H1 (cell line): ENCODE measurements at regions not wholly inside any gene's neighbourhood (a gene's known extent, or its start where the extent isn't known, plus 50 kb on each side); places are given as distances from the start of the nearest gene placed in this dataset.

Source experiments
- CTCF ChIA-PET: fragments of 300-600 bp; sonication (Branson Sonifier 250); formaldehyde crosslinking; loops from one replicate; lab custom pipeline; 2021; ENCODE audit not compliant: partially characterized antibody; lab: Charles Lee
- POLR2A ChIA-PET: fragments of 300-600 bp; sonication (Branson Sonifier 250); formaldehyde crosslinking; loops from one replicate; lab custom pipeline; 2021; ENCODE audit warnings: inconsistent platforms; ENCODE audit not compliant: partially characterized antibody; lab: Charles Lee
- DNase-seq, 2 experiments: peaks; one replicate each; pipeline versions ENCODE4 v3.0.0 to v3.0.0-alpha.2; 2010 to 2022; ENCODE audit warnings: low spot score in 2 of 2, low read depth in 1 of 2, mixed read lengths in 1 of 2
- FAIRE-seq: peaks from 2 replicates; lab custom pipeline; 2011; peaks lifted over from hg19 to GRCh38; lab: Jason Lieb, UNC
- H2AFZ ChIP-seq: 2 replicates; pipeline ENCODE4 v1.8.1; 2012; ENCODE audit warnings: low read length, inconsistent platforms
- H2AK5ac ChIP-seq: 2 replicates; pipeline ENCODE4 v1.6.1; 2013; ENCODE audit warnings: low read depth, low read length
- H2BK120ac ChIP-seq: replicated peaks from 2 replicates; pipeline ENCODE3; 2013; ENCODE audit warnings: low read depth, low read length, inconsistent platforms
- H2BK12ac ChIP-seq: 2 replicates; pipeline ENCODE4 v1.6.1; 2013; ENCODE audit warnings: low read depth, low read length
- H2BK15ac ChIP-seq: 2 replicates; pipeline ENCODE4 v1.6.1; 2013; ENCODE audit warnings: low read length
- H2BK20ac ChIP-seq: 2 replicates; pipeline ENCODE4 v1.6.1; 2013; ENCODE audit warnings: low read length
- H2BK5ac ChIP-seq: 2 replicates; pipeline ENCODE4 v1.6.1; 2013; ENCODE audit warnings: low read depth, low read length
- H3K14ac ChIP-seq: 2 replicates; pipeline ENCODE4 v1.6.1; 2013; ENCODE audit warnings: inconsistent platforms; ENCODE audit not compliant: insufficient read length
- H3K18ac ChIP-seq: 2 replicates; pipeline ENCODE4 v1.6.1; 2013; ENCODE audit warnings: low read length; ENCODE audit errors: extremely low read depth
- H3K23ac ChIP-seq: 2 replicates; pipeline ENCODE4 v1.6.1; 2013; ENCODE audit warnings: inconsistent platforms; ENCODE audit not compliant: insufficient read length
- H3K23me2 ChIP-seq: 2 replicates; pipeline ENCODE4 v1.6.1; 2013; ENCODE audit warnings: low read depth, low read length
- H3K27ac ChIP-seq: 2 replicates; pipeline ENCODE4 v1.6.1; 2011; ENCODE audit warnings: low read depth, low read length, inconsistent platforms
- H3K27me3 ChIP-seq, 4 experiments: replicated peaks in 1 of 4; 1 replicate in 1 of 4; 2 replicates in 3 of 4; pipeline versions ENCODE4 v1.6.1 to v1.8.1; 2011 to 2013; ENCODE audit warnings: low read length in 3 of 4, mild to moderate bottlenecking in 3 of 4, inconsistent platforms in 2 of 4, mixed read lengths in 2 of 4, moderate library complexity in 1 of 4; ENCODE audit not compliant: control insufficient read depth in 3 of 4, insufficient read depth in 3 of 4; ENCODE audit errors: extremely low read depth in 1 of 4
- H3K36me3 ChIP-seq, 4 experiments: 2 replicates each; pipeline versions ENCODE4 v1.6.1 to v1.8.1; 2011 to 2013; ENCODE audit warnings: mild to moderate bottlenecking in 4 of 4, low read length in 3 of 4, moderate library complexity in 2 of 4, control low read depth in 1 of 4, inconsistent platforms in 1 of 4; ENCODE audit not compliant: insufficient read depth in 4 of 4, control insufficient read depth in 2 of 4
- H3K4ac ChIP-seq: replicated peaks from 2 replicates; pipeline ENCODE3; 2013; ENCODE audit warnings: low read length, low read depth, mixed read lengths, inconsistent platforms; ENCODE audit not compliant: insufficient read length
- H3K4me1 ChIP-seq, 4 experiments: replicated peaks in 1 of 4; 1 replicate in 1 of 4; 2 replicates in 3 of 4; pipeline versions ENCODE4 v1.6.1 to v1.8.1; 2011 to 2013; ENCODE audit warnings: low read length in 3 of 4, inconsistent platforms in 2 of 4, mixed read lengths in 1 of 4; ENCODE audit not compliant: insufficient read depth in 4 of 4, control insufficient read depth in 3 of 4
- H3K4me2 ChIP-seq, 2 experiments: 2 replicates each; pipeline versions ENCODE4 v1.6.1 to v1.8.1; 2011 to 2013; ENCODE audit warnings: low read depth in 2 of 2, low read length in 2 of 2, control low read depth in 1 of 2, inconsistent platforms in 1 of 2, mild to moderate bottlenecking in 1 of 2; ENCODE audit not compliant: insufficient read depth in 1 of 2
- H3K4me3 ChIP-seq, 4 experiments: fragments of 200-600, 300-600 bp in 1 of 4; sonication (generic), shearing (Covaris generic), sonication (Bioruptor Twin) in 1 of 4; 2 replicates each; pipeline versions ENCODE4 v1.5.1 to v1.8.1; 2011 to 2016; ENCODE audit warnings: low read length in 4 of 4, low read depth in 3 of 4, control low read depth in 2 of 4, inconsistent platforms in 2 of 4, mild to moderate bottlenecking in 2 of 4, mixed read lengths in 1 of 4, moderate library complexity in 1 of 4; ENCODE audit not compliant: insufficient read depth in 2 of 4; ENCODE audit errors: extremely low read depth in 1 of 4
- H3K56ac ChIP-seq: replicated peaks from 2 replicates; pipeline ENCODE3; 2013; ENCODE audit warnings: low read depth, mild to moderate bottlenecking, mixed read lengths, low read length, inconsistent platforms; ENCODE audit not compliant: insufficient read length
- H3K79me1 ChIP-seq: 2 replicates; pipeline ENCODE4 v1.6.1; 2013; ENCODE audit warnings: low read depth, low read length, control low read depth
- H3K79me2 ChIP-seq, 2 experiments: 2 replicates each; pipeline versions ENCODE4 v1.6.1 to v1.8.1; 2012 to 2013; ENCODE audit warnings: low read length in 2 of 2, mild to moderate bottlenecking in 2 of 2, inconsistent platforms in 1 of 2; ENCODE audit not compliant: insufficient read depth in 2 of 2, control insufficient read depth in 1 of 2
- H3K9ac ChIP-seq, 4 experiments: replicated peaks in 1 of 4; 1 replicate in 1 of 4; 2 replicates in 3 of 4; pipeline versions ENCODE4 v1.6.1 to v1.8.1; 2011 to 2013; ENCODE audit warnings: low read depth in 3 of 4, low read length in 3 of 4, control low read depth in 2 of 4, mild to moderate bottlenecking in 2 of 4, moderate library complexity in 2 of 4, inconsistent platforms in 1 of 4; ENCODE audit errors: extremely low read depth in 1 of 4
- H3K9me3 ChIP-seq, 2 experiments: 2 replicates each; pipeline versions ENCODE4 v1.6.1 to v1.8.1; 2012 to 2013; ENCODE audit warnings: mild to moderate bottlenecking in 2 of 2, moderate library complexity in 2 of 2, control low read depth in 1 of 2, inconsistent platforms in 1 of 2, low read depth in 1 of 2, low read length in 1 of 2, mixed read lengths in 1 of 2; ENCODE audit not compliant: insufficient read depth in 2 of 2
- H4K20me1 ChIP-seq, 2 experiments: replicated peaks in 1 of 2; 2 replicates each; pipeline versions ENCODE3 to v1.8.1; 2011 to 2013; ENCODE audit warnings: inconsistent platforms in 2 of 2, low read length in 2 of 2, mild to moderate bottlenecking in 1 of 2; ENCODE audit not compliant: insufficient read depth in 2 of 2, control insufficient read depth in 1 of 2
- H4K5ac ChIP-seq: 2 replicates; pipeline ENCODE4 v1.6.1; 2013; ENCODE audit warnings: low read length, low read depth, mixed read lengths, inconsistent platforms; ENCODE audit not compliant: insufficient read length
- H4K8ac ChIP-seq: 2 replicates; pipeline ENCODE4 v1.8.0; 2013; ENCODE audit warnings: mild to moderate bottlenecking, moderate library complexity, low read length, inconsistent platforms; ENCODE audit not compliant: insufficient read depth; ENCODE audit errors: extremely low read depth
- H4K91ac ChIP-seq: replicated peaks from 2 replicates; pipeline ENCODE3; 2013; ENCODE audit warnings: low read length, mixed read lengths, inconsistent platforms; ENCODE audit not compliant: insufficient read length
- CEBPB ChIP-seq: IDR thresholded peaks from 2 replicates; pipeline ENCODE4 v1.6.1; 2012; ENCODE audit warnings: low read depth, low read length
- EP300 ChIP-seq, 2 experiments: IDR thresholded peaks; 1 replicate in 1 of 2; 2 replicates in 1 of 2; pipeline ENCODE4 v1.6.1; 2011 to 2012; ENCODE audit warnings: low read depth in 2 of 2, low read length in 2 of 2, mild to moderate bottlenecking in 2 of 2, borderline replicate concordance in 1 of 2, inconsistent platforms in 1 of 2, moderate library complexity in 1 of 2
- JUND ChIP-seq: IDR thresholded peaks from 2 replicates; pipeline ENCODE4 v1.6.1; 2011; ENCODE audit warnings: mild to moderate bottlenecking, improper control_type of control experiment, low read length

GRCh38 chr18:4536447-4536846 lies 81.3 kb upstream of the DLGAP1 start:
- Histone ChIP-seq H2BK15ac (no peak overlapping the region), H4K20me1 (no peaks in the 10 kb centered on the region), H4K8ac (no peak overlapping the region), H2BK12ac (no peak overlapping the region), H3K79me1 (no peaks in the 10 kb centered on the region), H3K27ac (no peak overlapping the region), H2BK120ac (no peak overlapping the region), H3K27me3 (no peaks in the 10 kb centered on the region; a peak in 1 of 7 replicates), H2AK5ac (no peak overlapping the region), H4K91ac (no peak overlapping the region), H3K9ac (no peak overlapping the region), H2BK20ac (no peak overlapping the region), H3K4ac (no peak overlapping the region), H3K4me1 (no peaks in the 10 kb centered on the region), H3K79me2 (no peaks in the 10 kb centered on the region), H3K18ac (no peak overlapping the region), H3K4me2 (no peak overlapping the region), H3K36me3 (peaks cover 0 to 5% (median 0%) of the 10 kb centered on the region in 4 experiments; a peak in 2 of 8 replicates), H3K9me3 (peaks cover 25 to 31% of the 10 kb centered on the region in 2 experiments), H3K56ac (no peak overlapping the region), H2BK5ac (no peak overlapping the region), H3K23me2 (no peaks in the 10 kb centered on the region), H3K14ac (no peak overlapping the region), H3K4me3 (no peak overlapping the region), H4K5ac (no peak overlapping the region), H2AFZ (no peak overlapping the region), H3K23ac (no peak overlapping the region)
- ChIA-PET POLR2A (no interaction called here), CTCF (no interaction called here)
- FAIRE-seq (no peak), DNase-seq (no peak)
- no peak for TF ChIP-seq JUND
- no peak for TF ChIP-seq EP300 (IDR thresholded peaks at IDR 0.05; ENCODE audit: borderline replicate concordance in 1 of 2, low read depth in 2 of 2, low read length in 2 of 2)
- no peak for TF ChIP-seq CEBPB
